ENCODE measurements at regions not wholly inside any gene's neighbourhood (a gene's known extent, or its start where the extent isn't known, plus 50 kb on each side); places are given as distances from the start of the nearest gene placed in this dataset.

GRCh38 chr3:94686208-94686607 lies 623.3 kb downstream of the NSUN3 start:
- Mint-ChIP-seq H3K9me3 (ENCODE audit: unreplicated experiment) (no peaks in the 10 kb centered on the region), H3K27me3 (ENCODE audit: low read depth, unreplicated experiment) (no peaks in the 10 kb centered on the region), H3K4me3 (ENCODE audit: unreplicated experiment) (no peak overlapping the region), H3K4me1 (ENCODE audit: low read depth, unreplicated experiment) (no peaks in the 10 kb centered on the region), H3K27ac (ENCODE audit: unreplicated experiment) (no peak overlapping the region), H3K36me3 (ENCODE audit: low read depth, unreplicated experiment) (peaks cover 2% of the 10 kb centered on the region)
- Histone ChIP-seq H3K36me3 (ENCODE audit: insufficient read depth, low read length) (no peaks in the 10 kb centered on the region), H3K27me3 (ENCODE audit: insufficient read depth, low read length) (no peaks in the 10 kb centered on the region), H2AFZ (ENCODE audit: low read depth, low read length) (no peak overlapping the region), H3K4me1 (ENCODE audit: insufficient read depth, low read length) (no peaks in the 10 kb centered on the region), H3K79me2 (ENCODE audit: insufficient read depth, low read length) (no peaks in the 10 kb centered on the region), H3K27ac (ENCODE audit: low read depth, low read length) (no peak overlapping the region), H4K20me1 (ENCODE audit: insufficient read depth, low read length) (no peaks in the 10 kb centered on the region), H3K4me3 (ENCODE audit: insufficient read depth, low read depth, low read length) (no peak overlapping the region), H3K4me2 (ENCODE audit: low read length) (no peak overlapping the region), H3K9ac (ENCODE audit: low read length) (no peak overlapping the region), H3K9me3 (ENCODE audit: insufficient read depth, low read depth, low read length) (no peaks in the 10 kb centered on the region)
- FAIRE-seq (no peak), DNase-seq (ENCODE audit: low read depth) (no peak)
- TF ChIP-seq EZH2 (IDR thresholded peaks at IDR 0.05; ENCODE audit: insufficient read depth, low read length) (no peak), CTCF (IDR thresholded peaks at IDR 0.05; ENCODE audit: insufficient read depth, low read depth, low read length) (no peak)

GRCh38 chr3:94693997-94694640 lies 631.3 kb downstream of the NSUN3 start:
- H3K9me3 ChIP-seq (ENCODE audit: insufficient read depth, low read depth, low read length), result no peaks in the 10 kb centered on the region
- H3K27ac ChIP-seq (ENCODE audit: low read depth, low read length), result no peak overlapping the region
- H3K9ac ChIP-seq (ENCODE audit: low read length), result no peak overlapping the region
- no peak overlapping the region for H2AFZ ChIP-seq (ENCODE audit: low read depth, low read length)
- no peak overlapping the region for H3K4me2 ChIP-seq (ENCODE audit: low read length)
- no peaks in the 10 kb centered on the region for H4K20me1 ChIP-seq (ENCODE audit: insufficient read depth, low read length)
- DNase-seq (ENCODE audit: low read depth), result no peak
- Mint-ChIP-seq H3K27ac (ENCODE audit: unreplicated experiment) (no peak overlapping the region), H3K27me3 (ENCODE audit: low read depth, unreplicated experiment) (no peaks in the 10 kb centered on the region), H3K9me3 (ENCODE audit: unreplicated experiment) (no peaks in the 10 kb centered on the region), H3K36me3 (ENCODE audit: low read depth, unreplicated experiment) (no peaks in the 10 kb centered on the region), H3K4me1 (ENCODE audit: low read depth, unreplicated experiment) (no peaks in the 10 kb centered on the region), H3K4me3 (ENCODE audit: unreplicated experiment) (no peak overlapping the region)
- FAIRE-seq, result no peak
- no peaks in the 10 kb centered on the region for H3K4me1 ChIP-seq (ENCODE audit: insufficient read depth, low read length)
- H3K27me3 ChIP-seq (ENCODE audit: insufficient read depth, low read length), result no peaks in the 10 kb centered on the region
- no peaks in the 10 kb centered on the region for H3K79me2 ChIP-seq (ENCODE audit: insufficient read depth, low read length)
- no peaks in the 10 kb centered on the region for H3K36me3 ChIP-seq (ENCODE audit: insufficient read depth, low read length)
- H3K4me3 ChIP-seq (ENCODE audit: insufficient read depth, low read depth, low read length), result no peak overlapping the region
- TF ChIP-seq CTCF (IDR thresholded peaks at IDR 0.05; ENCODE audit: insufficient read depth, low read depth, low read length) (no peak), EZH2 (IDR thresholded peaks at IDR 0.05; ENCODE audit: insufficient read depth, low read length) (no peak)

- no peak overlapping the region for H3K27ac Mint-ChIP-seq (ENCODE audit: unreplicated experiment)
- H3K4me2 ChIP-seq (ENCODE audit: low read length), result no peak overlapping the region
- FAIRE-seq, result no peak
Measured at GRCh38 chr3:94694894-94695293, 632.0 kb downstream of the NSUN3 start.

More at GRCh38 chr3:94694894-94695293, 632.0 kb downstream of the NSUN3 start:
- TF ChIP-seq CTCF (IDR thresholded peaks at IDR 0.05; ENCODE audit: insufficient read depth, low read depth, low read length) (no peak), EZH2 (IDR thresholded peaks at IDR 0.05; ENCODE audit: insufficient read depth, low read length) (no peak)
- no peaks in the 10 kb centered on the region for H3K36me3 ChIP-seq (ENCODE audit: insufficient read depth, low read length)
- H3K9me3 ChIP-seq (ENCODE audit: insufficient read depth, low read depth, low read length), result no peaks in the 10 kb centered on the region
- peak; percentile 39 for DNase-seq (ENCODE audit: low read depth)
- Mint-ChIP-seq H3K4me1 (ENCODE audit: low read depth, unreplicated experiment) (no peaks in the 10 kb centered on the region), H3K27me3 (ENCODE audit: low read depth, unreplicated experiment) (no peaks in the 10 kb centered on the region), H3K36me3 (ENCODE audit: low read depth, unreplicated experiment) (no peaks in the 10 kb centered on the region), H3K4me3 (ENCODE audit: unreplicated experiment) (no peak overlapping the region), H3K9me3 (ENCODE audit: unreplicated experiment) (no peaks in the 10 kb centered on the region)
- H3K4me1 ChIP-seq (ENCODE audit: insufficient read depth, low read length), result no peaks in the 10 kb centered on the region
- H3K4me3 ChIP-seq (ENCODE audit: insufficient read depth, low read depth, low read length), result no peak overlapping the region
- no peaks in the 10 kb centered on the region for H3K27me3 ChIP-seq (ENCODE audit: insufficient read depth, low read length)
- no peaks in the 10 kb centered on the region for H3K79me2 ChIP-seq (ENCODE audit: insufficient read depth, low read length)
- no peak overlapping the region for H2AFZ ChIP-seq (ENCODE audit: low read depth, low read length)
- no peak overlapping the region for H3K9ac ChIP-seq (ENCODE audit: low read length)
- no peaks in the 10 kb centered on the region for H4K20me1 ChIP-seq (ENCODE audit: insufficient read depth, low read length)
- no peak overlapping the region for H3K27ac ChIP-seq (ENCODE audit: low read depth, low read length)

Measured in astrocyte (in vitro differentiated cells and primary cell).